HG03108 (cell line): ENCODE measurements at regions not wholly inside any gene's neighbourhood (a gene's known extent, or its start where the extent isn't known, plus 50 kb on each side); places are given as distances from the start of the nearest gene placed in this dataset.

Source experiments
- ATAC-seq: cut with Tn5 transposase; IDR thresholded peaks from one replicate; pipeline ENCODE4 v1.9.1; 2021; ENCODE audit warnings: moderate library complexity; ENCODE audit not compliant: unreplicated experiment

GRCh38 chr14:97458661-97459579, 661.7 kb downstream of the VRK1 start:
- ATAC-seq = no peak

DNA sequence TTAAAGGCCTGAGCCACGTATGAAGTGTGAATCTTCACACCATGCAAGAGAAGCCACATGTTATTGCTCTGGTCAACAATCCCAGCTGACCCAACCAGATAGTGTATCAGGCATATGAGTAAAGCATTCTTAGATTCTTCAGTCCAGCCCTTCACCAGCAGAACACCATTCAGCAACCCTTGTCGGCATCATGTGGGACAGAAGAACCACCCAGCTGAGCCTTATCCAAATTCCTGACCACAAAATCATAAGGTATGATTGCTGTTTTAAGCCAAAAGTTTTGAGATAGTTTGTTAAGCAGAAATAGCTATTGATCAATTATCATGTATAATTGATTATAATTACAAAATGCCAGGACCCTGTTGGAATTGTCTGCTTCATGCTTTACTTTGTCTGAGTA, 664.9 kb downstream of the VRK1 start:
- no peak for ATAC-seq

- no peak for ATAC-seq
Observed at GRCh38 chr14:97468220-97468619, 671.0 kb downstream of the VRK1 start.

DNA sequence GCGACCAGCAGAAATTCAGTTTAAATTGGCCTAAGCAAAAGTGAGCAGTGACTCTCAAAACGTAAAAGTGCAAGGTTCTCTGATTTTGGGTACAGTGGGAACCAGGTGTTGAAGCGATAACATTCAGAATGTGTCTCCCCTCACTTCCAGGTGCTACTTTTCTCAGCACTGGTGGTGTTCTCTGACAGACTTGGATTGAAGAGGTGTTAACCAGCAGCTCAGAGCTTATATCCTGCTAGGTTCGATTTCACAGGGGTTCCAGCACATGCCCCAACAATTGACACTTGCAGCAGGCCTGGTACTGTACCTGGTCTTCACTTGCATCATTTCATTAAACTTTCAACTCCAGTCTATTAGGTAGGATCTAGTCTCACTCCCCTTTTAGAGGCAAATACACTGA, 680.2 kb downstream of the VRK1 start:
- no peak for ATAC-seq

DNA sequence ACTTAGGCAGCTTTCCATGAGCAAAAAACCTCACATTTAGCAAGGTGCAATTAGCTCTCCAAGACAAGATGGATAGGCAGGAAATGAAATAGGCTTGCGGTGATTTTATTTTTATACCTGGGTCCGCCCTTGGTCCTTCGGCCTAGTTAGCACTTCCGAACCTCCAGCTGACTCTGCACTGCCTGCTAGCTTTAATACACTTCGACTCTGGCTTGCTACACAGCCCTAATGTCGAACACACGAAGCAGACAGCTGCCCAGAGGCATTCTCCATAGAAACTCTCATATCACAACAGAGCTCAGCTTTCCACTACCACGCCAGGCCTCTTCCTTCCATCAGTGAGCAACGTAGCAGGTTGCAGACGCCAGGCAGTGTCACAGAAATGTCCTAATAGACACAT, 688.0 kb downstream of the VRK1 start:
- no peak for ATAC-seq

- no peak for ATAC-seq
Observed at GRCh38 chr14:97486601-97487120, 689.5 kb downstream of the VRK1 start.

- ATAC-seq = no peak
Observed at GRCh38 chr14:97489750-97490149, 692.6 kb downstream of the VRK1 start.

DNA sequence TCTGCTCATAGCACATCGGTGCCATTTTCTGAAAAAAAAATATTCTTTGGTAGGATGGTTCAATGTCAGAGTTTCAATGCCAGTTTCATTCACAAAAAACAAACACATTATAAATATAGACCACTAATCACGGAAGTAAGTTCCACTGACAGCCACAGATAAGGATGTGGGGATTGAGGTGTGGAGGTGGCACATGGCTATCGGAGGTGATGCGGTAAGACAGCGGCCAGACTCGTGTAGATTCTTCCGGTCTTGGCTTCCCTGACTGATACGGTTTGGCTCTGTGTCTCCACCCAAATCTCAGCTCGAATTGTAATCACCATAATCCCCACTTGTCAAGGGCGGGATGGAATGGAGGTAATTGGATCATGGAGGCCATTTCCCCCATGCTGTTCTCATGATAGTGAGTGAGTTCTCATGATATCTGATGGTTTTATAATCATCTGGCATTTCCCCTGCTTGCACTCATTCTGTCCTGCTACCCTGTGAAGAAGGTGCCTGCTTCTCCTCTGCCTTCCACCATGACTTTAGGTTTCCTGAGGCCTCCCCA, 693.4 kb downstream of the VRK1 start:
- no peak for ATAC-seq

GRCh38 chr14:97491697-97492096, 694.5 kb downstream of the VRK1 start:
- no peak for ATAC-seq

DNA sequence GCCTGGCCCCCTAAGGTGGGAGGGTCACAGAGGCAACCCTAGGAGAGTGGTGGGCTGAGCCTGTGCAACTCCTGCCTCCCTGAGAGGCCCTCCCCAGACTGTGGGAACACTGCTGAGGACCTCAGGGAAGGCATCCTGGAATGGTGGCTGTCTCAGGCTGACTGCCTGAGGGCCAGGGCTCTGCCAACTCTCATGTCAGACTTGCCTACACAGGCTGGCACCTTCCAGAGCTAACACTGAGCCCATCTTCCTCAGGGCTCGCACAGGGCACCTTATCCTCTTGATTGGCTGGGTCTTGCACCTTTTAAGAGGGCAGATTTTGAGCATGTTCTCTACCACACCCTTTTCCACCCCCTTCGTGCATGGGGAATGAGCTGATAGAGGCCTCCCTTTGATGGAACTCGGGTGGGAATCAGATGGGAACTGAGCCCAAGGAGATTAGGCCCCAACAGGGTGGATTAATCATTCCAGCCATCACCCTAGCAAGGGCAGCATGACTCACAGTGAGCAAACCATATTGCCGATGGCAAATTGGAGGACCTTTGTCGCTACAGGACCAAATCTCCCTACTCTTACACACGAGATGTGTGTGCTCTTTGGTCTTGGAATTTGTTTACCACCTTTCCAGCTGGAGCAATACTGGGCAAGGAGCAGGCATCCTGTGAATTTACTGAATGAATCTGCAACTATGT, 702.8 kb downstream of the VRK1 start:
- ATAC-seq = no peak

DNA sequence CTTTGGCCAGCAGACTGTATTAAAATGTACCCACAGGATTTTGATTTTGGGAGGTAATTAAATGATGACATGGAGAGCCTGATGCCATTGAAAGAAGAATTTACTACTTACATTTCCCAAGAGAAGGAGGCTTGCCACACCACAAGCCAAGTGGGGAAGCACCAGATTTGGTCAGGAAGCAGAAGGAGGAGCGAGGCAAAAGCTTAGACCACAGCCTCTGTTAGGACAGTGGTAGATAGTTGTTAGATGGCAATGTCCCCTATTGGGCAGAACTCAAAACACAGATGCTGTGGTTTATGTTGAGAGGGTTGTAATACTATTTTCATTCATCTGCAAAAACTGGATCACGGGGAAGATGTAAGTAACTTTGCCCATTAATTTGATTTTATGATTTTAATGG, 709.4 kb downstream of the VRK1 start:
- ATAC-seq = no peak

- no peak for ATAC-seq
Observed at GRCh38 chr14:97513891-97514290, 716.7 kb downstream of the VRK1 start.

DNA sequence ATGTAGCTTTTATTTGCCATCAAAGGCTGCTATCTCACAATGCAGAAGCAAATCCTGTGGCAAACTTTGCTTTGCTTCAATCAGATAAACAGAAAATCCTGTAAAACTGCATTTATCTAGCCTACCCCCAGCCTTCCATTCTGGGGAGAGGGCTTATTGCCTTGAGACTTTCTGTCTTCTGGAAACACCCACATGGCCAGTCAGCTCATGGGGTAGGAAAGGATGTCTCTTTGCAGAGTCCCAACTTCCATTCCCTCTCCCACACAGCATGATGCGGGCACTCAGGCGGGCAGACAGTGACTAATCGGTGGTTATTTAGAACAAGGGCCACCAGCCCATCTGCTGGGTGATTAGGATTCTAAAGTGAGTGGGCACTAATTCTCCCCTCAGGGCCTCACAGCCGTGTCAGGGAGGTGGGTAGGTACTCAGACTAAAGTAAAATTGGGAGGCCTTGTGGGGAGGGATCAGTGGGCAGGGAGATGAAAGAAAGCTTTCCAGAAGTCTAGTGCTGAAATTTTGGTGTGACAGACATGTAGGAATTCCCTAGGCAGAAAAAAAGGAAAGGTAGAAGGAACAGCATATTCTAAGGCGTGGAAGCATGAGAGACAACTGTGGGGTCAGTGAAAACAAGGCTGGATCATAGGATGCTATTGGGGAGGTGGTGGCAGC, 720.5 kb downstream of the VRK1 start:
- ATAC-seq = no peak

DNA sequence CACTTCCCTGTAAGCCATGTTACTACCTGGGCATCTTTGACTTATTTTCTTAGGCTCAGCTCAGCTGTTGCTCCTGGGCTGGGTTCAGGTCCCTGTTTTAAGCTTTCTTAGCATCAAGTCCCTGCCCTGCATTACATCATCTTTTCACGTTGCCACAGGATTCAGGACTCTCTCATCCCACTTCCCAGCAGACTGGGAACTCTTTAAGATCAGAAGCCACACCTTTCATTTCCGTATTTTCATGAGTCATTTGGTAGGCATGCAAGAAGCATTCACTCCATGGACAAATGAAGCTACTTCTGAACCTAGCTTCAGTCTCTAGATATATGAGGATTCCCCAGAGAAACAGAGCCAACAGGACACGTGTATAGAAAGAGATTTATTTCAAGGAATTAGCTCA, 726.8 kb downstream of the VRK1 start:
- no peak for ATAC-seq

DNA sequence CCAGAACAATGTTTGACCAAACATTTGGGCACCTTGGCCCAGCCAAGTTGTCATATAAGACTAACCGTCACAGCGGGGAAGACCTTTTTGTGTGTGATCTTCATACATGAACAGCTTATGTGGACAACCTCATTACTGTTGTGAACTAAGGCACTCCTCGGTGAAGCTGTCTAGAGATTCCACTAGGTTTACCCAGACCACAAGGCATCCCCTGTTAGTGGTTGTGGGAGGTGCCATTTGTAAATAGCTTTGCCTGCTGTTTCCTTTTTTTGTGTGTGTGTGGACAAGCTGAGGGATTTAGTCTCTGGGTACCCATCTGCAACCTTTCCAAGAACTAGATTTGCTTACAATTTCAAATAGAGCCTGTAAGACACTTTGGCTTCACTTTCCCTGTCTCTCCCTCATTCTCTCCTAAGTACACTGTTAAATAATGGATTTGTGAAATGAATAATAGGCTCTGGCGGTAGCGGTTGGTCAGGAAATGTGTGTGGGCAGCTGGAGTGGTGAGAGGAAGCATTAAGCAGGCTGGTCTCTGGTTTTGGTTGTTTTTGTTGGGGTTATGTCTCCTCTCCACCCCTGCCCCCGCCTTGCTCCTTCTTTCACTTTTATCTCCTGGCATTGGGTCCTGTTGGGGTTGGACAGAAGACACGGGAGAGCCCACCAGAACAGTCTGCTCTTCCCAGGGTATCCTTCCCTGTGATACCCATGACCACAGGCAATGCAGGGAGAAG, 727.6 kb downstream of the VRK1 start:
- no peak for ATAC-seq

- no peak for ATAC-seq
Observed at GRCh38 chr14:97527993-97528392, 730.8 kb downstream of the VRK1 start.

- ATAC-seq = no peak
Observed at GRCh38 chr14:97532052-97532451, 734.9 kb downstream of the VRK1 start.

DNA sequence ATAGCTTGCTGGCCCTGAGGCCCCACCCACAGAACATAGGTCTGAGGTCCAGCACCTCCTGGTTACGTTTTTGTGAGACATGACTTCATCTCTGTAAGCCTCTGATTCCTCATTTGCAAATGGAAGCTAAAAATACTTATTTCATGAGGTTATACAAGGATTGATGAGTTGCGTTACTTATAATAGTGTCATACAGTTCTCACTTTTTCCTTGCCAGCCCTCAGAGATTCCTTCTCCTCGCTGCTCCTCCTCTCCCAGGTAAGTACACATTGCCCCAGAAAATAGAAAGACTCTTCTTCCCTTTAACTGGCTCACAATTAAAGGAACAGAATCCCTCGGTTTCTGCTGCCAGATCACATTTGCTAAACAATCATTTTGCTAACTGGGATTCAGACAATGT, 739.2 kb downstream of the VRK1 start:
- ATAC-seq = no peak

DNA sequence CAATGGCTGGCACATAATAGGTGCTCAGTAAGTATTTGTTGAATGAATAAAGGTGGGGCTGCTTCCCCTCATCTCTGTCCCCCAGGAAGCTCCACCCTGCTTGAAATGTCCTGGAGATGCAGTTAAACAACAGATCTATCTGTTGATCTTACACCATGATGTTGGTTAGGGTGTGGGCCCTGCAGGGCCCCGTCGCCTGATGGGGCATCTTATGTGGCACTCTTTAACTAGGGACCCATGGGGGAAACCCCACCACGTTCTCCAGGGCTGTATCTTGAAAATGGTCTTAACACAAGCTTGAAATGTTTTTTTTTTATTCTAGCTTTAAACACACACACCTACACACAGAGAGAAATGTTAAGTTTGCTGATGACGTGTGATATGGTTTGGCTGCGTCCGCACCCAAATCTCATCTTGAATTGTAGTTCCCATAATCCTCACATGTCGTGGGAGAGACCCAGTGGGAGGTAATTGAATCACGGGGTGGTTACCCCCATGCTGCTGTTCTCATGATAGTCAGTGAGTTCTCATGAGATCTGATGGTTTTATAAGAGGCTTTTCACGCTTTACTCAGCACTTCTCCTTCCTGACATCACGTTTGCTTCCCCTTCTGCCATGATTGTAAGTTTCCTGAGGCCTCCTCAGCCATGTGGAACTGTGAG, 741.7 kb downstream of the VRK1 start:
- ATAC-seq = no peak

- ATAC-seq = no peak
Observed at GRCh38 chr14:97539411-97539795, 742.2 kb downstream of the VRK1 start.
